ENCODE measurements at regions not wholly inside any gene's neighbourhood (a gene's known extent, or its start where the extent isn't known, plus 50 kb on each side); places are given as distances from the start of the nearest gene placed in this dataset.
A peak's percentile ranks its signal among the peaks of the same experiment; 100 is the strongest.

DNA sequence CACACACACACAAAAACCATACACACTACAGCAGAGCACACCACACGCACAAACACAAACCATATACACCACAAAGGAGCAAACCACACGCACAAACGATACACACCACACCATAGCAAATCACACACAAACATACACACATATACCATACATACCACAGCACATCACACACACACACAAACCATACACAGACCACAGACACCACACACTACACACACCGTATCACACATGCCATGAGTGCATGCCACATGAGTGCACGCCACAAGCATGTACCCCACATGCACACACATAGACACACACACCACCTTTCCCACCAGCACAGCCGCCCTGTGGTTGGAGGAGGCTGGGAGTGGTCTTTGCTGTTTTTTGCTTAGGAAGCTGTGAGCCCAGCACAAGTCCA lies 517.1 kb upstream of the MYT1L start:
- Histone ChIP-seq H3K18ac (ENCODE audit: extremely low read depth, low read length) (peak overlapping the region; percentile 63), H3K27ac (ENCODE audit: low read depth, low read length) (no peak overlapping the region), H3K23ac (ENCODE audit: insufficient read length) (no peak overlapping the region), H2AFZ (ENCODE audit: low read length) (no peak overlapping the region), H4K5ac (ENCODE audit: insufficient read length, low read depth, low read length) (peak overlapping the region; percentile 30), H2BK20ac (ENCODE audit: low read length) (peak overlapping the region; percentile 94), H3K4me1 (replicated peaks in 1 of 4; ENCODE audit: control insufficient read depth in 3 of 4, insufficient read depth in 4 of 4, low read length in 3 of 4) (peaks cover 2 to 26% (median 11%) of the 10 kb centered on the region in 4 experiments), H4K20me1 (replicated peaks in 1 of 2; ENCODE audit: control insufficient read depth in 1 of 2, insufficient read depth in 2 of 2, low read length in 2 of 2) (peaks cover 0 to 12% of the 10 kb centered on the region in 2 experiments), H4K8ac (ENCODE audit: extremely low read depth, insufficient read depth, low read length) (no peak overlapping the region; the same call in 1 of the 2 replicates), H3K14ac (ENCODE audit: insufficient read length) (no peak overlapping the region), H3K4ac (replicated peaks; ENCODE audit: insufficient read length, low read depth, low read length) (peak overlapping the region; percentile 94), H2BK12ac (ENCODE audit: low read depth, low read length) (peak overlapping the region; percentile 99; the same call in 1 of the 2 replicates), H3K27me3 (replicated peaks in 1 of 4; ENCODE audit: control insufficient read depth in 3 of 4, extremely low read depth in 1 of 4, insufficient read depth in 3 of 4, low read length in 3 of 4) (no peaks in the 10 kb centered on the region), H3K79me1 (ENCODE audit: low read depth, low read length) (no peaks in the 10 kb centered on the region), H3K9ac (replicated peaks in 1 of 4; ENCODE audit: extremely low read depth in 1 of 4, low read depth in 3 of 4, low read length in 3 of 4) (no peak overlapping the region), H3K36me3 (ENCODE audit: control insufficient read depth in 2 of 4, insufficient read depth in 4 of 4, low read length in 3 of 4) (no peaks in the 10 kb centered on the region; a peak in 1 of 8 replicates), H2BK120ac (replicated peaks; ENCODE audit: low read depth, low read length) (peak overlapping the region; percentile 75), H3K9me3 (ENCODE audit: insufficient read depth in 2 of 2, low read depth in 1 of 2, low read length in 1 of 2) (no peaks in the 10 kb centered on the region), H3K4me2 (ENCODE audit: insufficient read depth in 1 of 2, low read depth in 2 of 2, low read length in 2 of 2) (no peak overlapping the region), H2BK5ac (ENCODE audit: low read depth, low read length) (peak overlapping the region; percentile 68; the same call in 1 of the 2 replicates), H3K4me3 (ENCODE audit: extremely low read depth in 1 of 4, insufficient read depth in 2 of 4, low read depth in 3 of 4, low read length in 4 of 4) (no peak overlapping the region), H2AK5ac (ENCODE audit: low read depth, low read length) (peak overlapping the region; percentile 87), H4K91ac (replicated peaks; ENCODE audit: insufficient read length, low read length) (peak overlapping the region; percentile 96), H3K79me2 (ENCODE audit: control insufficient read depth in 1 of 2, insufficient read depth in 2 of 2, low read length in 2 of 2) (no peaks in the 10 kb centered on the region), H3K56ac (replicated peaks; ENCODE audit: insufficient read length, low read depth, low read length) (no peak overlapping the region), H2BK15ac (ENCODE audit: low read length) (peak overlapping the region; percentile 96; the same call in 1 of the 2 replicates), H3K23me2 (ENCODE audit: low read depth, low read length) (peaks cover 17% of the 10 kb centered on the region)
- WGBS, 2 experiments (ENCODE audit: extremely low coverage in 1 of 2, insufficient coverage in 1 of 2, insufficient read length in 1 of 2, insufficient replicate concordance in 2 of 2, low coverage in 1 of 2, low lambda C conversion rate in 2 of 2, missing lambda C conversion rate in 1 of 2), result 92% methylated on average over 6 of the region's 6 CpGs; no CpG with 5 or more reads in 1 of the 2 experiments
- FAIRE-seq (peak; percentile 28), DNase-seq (ENCODE audit: low read depth in 1 of 2, low spot score in 2 of 2) (no peak)
- POLR2A ChIA-PET (ENCODE audit: partially characterized antibody), result no interaction called here
- CTCF ChIA-PET (ENCODE audit: partially characterized antibody), result no interaction called here
- TF ChIP-seq CREB1 (IDR thresholded peaks at IDR 0.05) (no peak), RFX5 (IDR thresholded peaks at IDR 0.05; ENCODE audit: borderline replicate concordance, low read depth, low read length) (no peak), TAF1 (IDR thresholded peaks at IDR 0.05; ENCODE audit: low read depth, low read length) (no peak), YY1 (IDR thresholded peaks at IDR 0.05; ENCODE audit: low read depth, low read length) (no peak), EZH2 (IDR thresholded peaks at IDR 0.05; ENCODE audit: low read depth, low read length, severe bottlenecking) (no peak), HDAC6 (IDR thresholded peaks at IDR 0.05; ENCODE audit: low read depth, low read length) (no peak)
- TF ChIP-seq, protein P1, sequence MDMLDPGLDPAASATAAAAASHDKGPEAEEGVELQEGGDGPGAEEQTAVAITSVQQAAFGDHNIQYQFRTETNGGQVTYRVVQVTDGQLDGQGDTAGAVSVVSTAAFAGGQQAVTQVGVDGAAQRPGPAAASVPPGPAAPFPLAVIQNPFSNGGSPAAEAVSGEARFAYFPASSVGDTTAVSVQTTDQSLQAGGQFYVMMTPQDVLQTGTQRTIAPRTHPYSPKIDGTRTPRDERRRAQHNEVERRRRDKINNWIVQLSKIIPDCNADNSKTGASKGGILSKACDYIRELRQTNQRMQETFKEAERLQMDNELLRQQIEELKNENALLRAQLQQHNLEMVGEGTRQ (IDR thresholded peaks at IDR 0.05; ENCODE audit: low read length), result no peak

Measured in H1 (cell line).